Esophagus squamous epithelium (tissue), 5 donors: ENCODE measurements at regions not wholly inside any gene's neighbourhood (a gene's known extent, or its start where the extent isn't known, plus 50 kb on each side); places are given as distances from the start of the nearest gene placed in this dataset.

Experiments used
- DNase-seq: peaks from one replicate; lab custom pipeline; 2025; lab: John Stamatoyannopoulos, UW
- H3K27ac ChIP-seq, 4 donors: fragments of 200-600 bp; sonication (generic); one replicate each; pipeline ENCODE4 v1.5.1; 2016 to 2019; ENCODE audit warnings: mild to moderate bottlenecking in 1 of 4
- H3K27me3 ChIP-seq, 4 donors: fragments of 200-600 bp; sonication (generic); 1 replicate in 3 of 4; 2 replicates in 1 of 4; pipeline versions ENCODE4 v1.5.1 to v1.6.0; 2017 to 2021; ENCODE audit warnings: antibody characterized with exemption in 1 of 4
- H3K36me3 ChIP-seq, 3 donors: fragments of 200-600 bp; sonication (generic); one replicate each; pipeline ENCODE4 v1.5.1; 2016 to 2019
- H3K4me1 ChIP-seq, 3 donors: fragments of 200-600 bp; sonication (generic); one replicate each; pipeline ENCODE4 v1.5.1; 2017 to 2019
- H3K4me3 ChIP-seq, 4 donors: fragments of 200-600 bp; sonication (generic); 1 replicate in 3 of 4; 2 replicates in 1 of 4; pipeline ENCODE4 v1.5.1; 2016 to 2019; ENCODE audit warnings: mild to moderate bottlenecking in 2 of 4, moderate library complexity in 1 of 4
- H3K9me3 ChIP-seq, 3 donors: fragments of 200-600 bp; sonication (generic); one replicate each; pipeline ENCODE4 v1.5.1; 2016 to 2019
- POLR2A ChIP-seq, 4 donors: fragments of 450-650 bp; IDR thresholded peaks; one replicate each; pipeline ENCODE4 v1.6.1; 2017; ENCODE audit warnings: antibody characterized with exemption in 4 of 4, mild to moderate bottlenecking in 4 of 4, moderate library complexity in 3 of 4
- WGBS, 2 donors: methylation state at CpG; one replicate each; pipeline ENCODE4 v1.1.5; 2018; 5-methylcytosine and 5-hydroxymethylcytosine counted together
- intact Hi-C: fragments of 100-400 bp; cut with DNase I; formaldehyde crosslinking; loops from one replicate; pipeline ENCODE4 v1.15.0; 2022
- TF ChIP-seq, protein P1 (sequence below), 6 experiments: fragments of 450-650 bp in 4 of 6; fragments of 200-600 bp in 2 of 6; sonication (generic) in 2 of 6; IDR thresholded peaks; one replicate each; pipeline ENCODE4 v1.5.1; 2016 to 2019; ENCODE audit warnings: antibody characterized with exemption in 6 of 6, mild to moderate bottlenecking in 4 of 6, moderate library complexity in 4 of 6
- donor health status: DM: yes; HTN: yes; CAD: no.

GRCh38 chr18:44516450-44516849 is 164.2 kb upstream of the SETBP1 start:
- whole genome bisulfite sequencing, 2 donors: 63 to 73% methylated on average over 1 of the region's 1 CpG
- no peaks in the 10 kb centered on the region for H3K36me3 ChIP-seq
- no peak overlapping the region for H3K4me3 ChIP-seq
- no peak for DNase-seq
- TF ChIP-seq, protein P1, sequence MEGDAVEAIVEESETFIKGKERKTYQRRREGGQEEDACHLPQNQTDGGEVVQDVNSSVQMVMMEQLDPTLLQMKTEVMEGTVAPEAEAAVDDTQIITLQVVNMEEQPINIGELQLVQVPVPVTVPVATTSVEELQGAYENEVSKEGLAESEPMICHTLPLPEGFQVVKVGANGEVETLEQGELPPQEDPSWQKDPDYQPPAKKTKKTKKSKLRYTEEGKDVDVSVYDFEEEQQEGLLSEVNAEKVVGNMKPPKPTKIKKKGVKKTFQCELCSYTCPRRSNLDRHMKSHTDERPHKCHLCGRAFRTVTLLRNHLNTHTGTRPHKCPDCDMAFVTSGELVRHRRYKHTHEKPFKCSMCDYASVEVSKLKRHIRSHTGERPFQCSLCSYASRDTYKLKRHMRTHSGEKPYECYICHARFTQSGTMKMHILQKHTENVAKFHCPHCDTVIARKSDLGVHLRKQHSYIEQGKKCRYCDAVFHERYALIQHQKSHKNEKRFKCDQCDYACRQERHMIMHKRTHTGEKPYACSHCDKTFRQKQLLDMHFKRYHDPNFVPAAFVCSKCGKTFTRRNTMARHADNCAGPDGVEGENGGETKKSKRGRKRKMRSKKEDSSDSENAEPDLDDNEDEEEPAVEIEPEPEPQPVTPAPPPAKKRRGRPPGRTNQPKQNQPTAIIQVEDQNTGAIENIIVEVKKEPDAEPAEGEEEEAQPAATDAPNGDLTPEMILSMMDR (IDR thresholded peaks at IDR 0.05): no peak
- TF ChIP-seq POLR2A (IDR thresholded peaks at IDR 0.05): no peak
- no peaks in the 10 kb centered on the region for H3K4me1 ChIP-seq
- intact Hi-C loops: no loop called here
- no peaks in the 10 kb centered on the region for H3K27me3 ChIP-seq
- no peak overlapping the region for H3K27ac ChIP-seq
- no peaks in the 10 kb centered on the region for H3K9me3 ChIP-seq

DNA sequence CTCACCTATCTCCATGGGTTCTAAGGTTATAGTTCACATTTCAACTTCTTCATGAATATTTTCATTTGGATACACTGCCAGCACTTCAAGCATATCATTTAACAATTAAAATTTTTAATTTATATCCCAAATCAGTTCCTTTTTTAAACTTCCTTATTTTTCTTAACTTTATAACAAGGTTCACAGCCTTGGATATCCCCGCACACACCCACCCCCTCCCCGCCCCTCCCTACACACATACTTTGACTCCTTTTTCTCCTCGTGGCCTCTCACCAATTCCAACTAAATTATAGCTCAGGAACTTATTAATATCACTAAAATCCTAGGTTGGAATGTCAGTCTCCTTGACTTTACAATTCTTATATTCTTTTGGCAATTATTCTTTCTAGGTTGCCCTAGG is 163.6 kb upstream of the SETBP1 start:
- no peaks in the 10 kb centered on the region for H3K36me3 ChIP-seq
- H3K4me3 ChIP-seq: no peak overlapping the region
- no peak overlapping the region for H3K27ac ChIP-seq
- intact Hi-C loops: no loop called here
- TF ChIP-seq, protein P1 (IDR thresholded peaks at IDR 0.05): no peak
- no peak for TF ChIP-seq POLR2A (IDR thresholded peaks at IDR 0.05)
- no peaks in the 10 kb centered on the region for H3K4me1 ChIP-seq
- WGBS, 2 donors: 79 to 86% methylated on average over 3 of the region's 3 CpGs
- H3K27me3 ChIP-seq: no peaks in the 10 kb centered on the region
- no peaks in the 10 kb centered on the region for H3K9me3 ChIP-seq
- no peak for DNase-seq

DNA sequence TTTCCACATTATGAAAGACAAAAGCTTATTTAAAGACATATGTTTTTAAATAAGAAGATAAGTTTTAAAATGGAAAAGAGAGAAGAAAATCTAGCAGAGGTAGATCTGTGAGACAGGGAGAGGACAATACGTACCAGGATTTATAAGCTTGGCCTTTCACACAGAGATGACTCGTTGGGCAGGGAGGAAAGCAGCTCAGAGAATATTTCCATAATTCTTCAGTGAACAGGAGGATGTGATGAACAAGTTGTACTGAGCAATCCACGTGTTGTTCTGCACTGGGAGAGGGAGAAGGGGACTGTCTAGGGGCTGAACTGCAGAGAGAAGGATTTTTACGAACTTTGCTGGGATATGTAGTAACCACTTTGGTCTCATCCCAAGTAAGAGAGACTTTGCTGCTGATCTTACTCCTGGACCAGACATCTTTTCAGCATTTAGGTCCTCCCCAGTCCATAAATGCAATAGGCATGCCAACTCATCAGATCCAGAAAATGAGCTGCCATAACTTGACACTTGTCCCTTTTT is 162.5 kb upstream of the SETBP1 start:
- no peak for DNase-seq
- H3K27ac ChIP-seq: no peak overlapping the region
- intact Hi-C loops: no loop called here

DNA sequence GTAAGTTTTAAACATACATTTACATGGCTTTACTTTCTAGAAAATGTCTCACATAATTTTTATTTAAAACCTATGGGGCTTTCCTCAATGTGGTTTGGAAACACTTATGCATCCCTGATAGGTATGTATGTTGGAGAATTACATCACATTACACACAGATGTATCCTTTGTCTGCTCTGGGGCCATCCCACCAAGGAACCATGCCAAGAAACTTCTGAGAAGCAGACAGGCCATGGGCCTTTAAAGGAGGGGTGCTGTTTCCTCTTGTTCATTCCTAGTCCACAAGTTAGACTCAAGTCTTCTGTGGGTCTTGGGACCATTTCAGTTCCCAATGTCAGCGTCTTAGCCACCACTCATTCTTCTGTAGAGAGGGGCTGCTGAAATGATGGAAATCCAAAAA is 162.0 kb upstream of the SETBP1 start:
- H3K4me3 ChIP-seq: no peak overlapping the region
- no peak overlapping the region for H3K27ac ChIP-seq
- H3K4me1 ChIP-seq: no peaks in the 10 kb centered on the region
- TF ChIP-seq, protein P1 (IDR thresholded peaks at IDR 0.05): no peak
- no peak for TF ChIP-seq POLR2A (IDR thresholded peaks at IDR 0.05)
- 91 to 100% methylated on average over 1 of the region's 1 CpG for WGBS, 2 donors
- intact Hi-C loops: no loop called here
- DNase-seq: no peak
- H3K36me3 ChIP-seq: no peaks in the 10 kb centered on the region
- H3K27me3 ChIP-seq: no peaks in the 10 kb centered on the region
- H3K9me3 ChIP-seq: no peaks in the 10 kb centered on the region

More for the DNA sequence above, 162.5 kb upstream of the SETBP1 start:
- no peaks in the 10 kb centered on the region for H3K4me1 ChIP-seq
- no peaks in the 10 kb centered on the region for H3K27me3 ChIP-seq
- no peaks in the 10 kb centered on the region for H3K36me3 ChIP-seq
- no peaks in the 10 kb centered on the region for H3K9me3 ChIP-seq
- TF ChIP-seq POLR2A (IDR thresholded peaks at IDR 0.05): no peak
- TF ChIP-seq, protein P1 (IDR thresholded peaks at IDR 0.05): no peak
- H3K4me3 ChIP-seq: no peak overlapping the region
- WGBS, 2 donors: 55 to 67% methylated on average over 4 of the region's 4 CpGs

DNA sequence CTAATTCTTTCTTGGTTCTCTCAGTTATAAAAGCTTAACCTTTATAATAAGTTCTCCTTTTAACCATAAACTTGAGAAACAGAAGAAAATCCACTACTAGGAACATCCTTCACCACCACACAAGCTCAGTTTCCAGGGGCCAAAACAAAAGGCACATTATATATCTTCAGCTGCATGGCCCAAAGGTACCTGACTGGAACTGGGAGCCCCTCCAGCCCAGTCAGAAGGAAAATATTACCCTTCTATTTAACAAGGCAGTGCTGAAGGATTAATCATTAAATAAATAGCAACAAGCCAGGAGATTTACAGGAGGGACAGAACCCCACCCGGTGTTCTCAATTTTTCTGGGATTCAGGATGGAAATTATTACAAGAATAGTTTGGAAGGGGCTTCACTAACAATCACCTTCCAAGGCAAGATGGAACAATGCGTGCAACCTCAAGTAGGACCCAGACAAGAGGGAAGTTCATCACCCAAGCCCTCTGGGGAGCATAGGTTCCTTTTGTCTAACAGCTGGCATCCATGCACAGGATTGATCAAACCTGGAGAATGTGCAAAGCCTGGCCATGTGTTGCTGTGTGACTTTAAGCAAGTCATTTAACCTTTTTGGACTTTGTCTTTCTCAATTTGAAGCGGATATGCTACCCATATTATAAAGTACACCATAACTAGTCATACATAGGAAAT is 159.6 kb upstream of the SETBP1 start:
- Histone ChIP-seq H3K4me1 (no peaks in the 10 kb centered on the region), H3K9me3 (no peaks in the 10 kb centered on the region), H3K27me3 (no peaks in the 10 kb centered on the region), H3K27ac (no peak overlapping the region), H3K4me3 (no peak overlapping the region), H3K36me3 (no peaks in the 10 kb centered on the region)
- WGBS, 2 donors: 78 to 84% methylated on average over 3 of the region's 3 CpGs
- intact Hi-C loops: no loop called here
- TF ChIP-seq POLR2A (IDR thresholded peaks at IDR 0.05): no peak
- TF ChIP-seq, protein P1 (IDR thresholded peaks at IDR 0.05): no peak
- DNase-seq: no peak
